ENCODE measurements at regions not wholly inside any gene's neighbourhood (a gene's known extent, or its start where the extent isn't known, plus 50 kb on each side); places are given as distances from the start of the nearest gene placed in this dataset.

GRCh38 chr7:12939694-12940093 lies 252.3 kb downstream of the ARL4A start:
- TF ChIP-seq CTCF (IDR thresholded peaks at IDR 0.05) (no peak), POLR2AphosphoS5 (IDR thresholded peaks at IDR 0.05) (no peak), EP300 (IDR thresholded peaks at IDR 0.05) (no peak)

Data from stomach (tissue), 4 donors.